GM23338 (cell line): ENCODE measurements at regions not wholly inside any gene's neighbourhood (a gene's known extent, or its start where the extent isn't known, plus 50 kb on each side); places are given as distances from the start of the nearest gene placed in this dataset.

Source experiments
- ATAC-seq: fragments of 200-7000 bp; cut with Tn5 transposase; 3 replicates; pipeline ENCODE4 v1.9.1; 2020
- DNase-seq: peaks from one replicate; pipeline ENCODE4 v3.0.0-alpha.2; 2015; ENCODE audit warnings: low spot score
- H2AFZ ChIP-seq: fragments of 200-600 bp; sonication (generic); 2 replicates; pipeline ENCODE4 v1.8.0; 2016; ENCODE audit warnings: antibody characterized with exemption, mild to moderate bottlenecking, moderate library complexity
- H3F3A ChIP-seq: fragments of 200-600 bp; sonication (generic); replicated peaks from 2 replicates; pipeline ENCODE4 v1.8.0; 2017; ENCODE audit warnings: antibody characterized with exemption, mixed run types, low read depth
- H3K27ac ChIP-seq: fragments of 200-600 bp; sonication (generic); 2 replicates; pipeline ENCODE4 v1.6.1; 2016; ENCODE audit warnings: low read depth
- H3K27me3 ChIP-seq: fragments of 200-600 bp; sonication (generic); 2 replicates; pipeline ENCODE4 v1.8.0; 2016; ENCODE audit warnings: mild to moderate bottlenecking, mixed run types, moderate library complexity; ENCODE audit not compliant: insufficient read depth
- H3K36me3 ChIP-seq: fragments of 200-600 bp; sonication (generic); 2 replicates; pipeline ENCODE4 v1.8.0; 2016; ENCODE audit warnings: mild to moderate bottlenecking; ENCODE audit not compliant: insufficient read depth
- H3K4me1 ChIP-seq: fragments of 200-600 bp; sonication (generic); 2 replicates; pipeline ENCODE4 v1.8.0; 2016; ENCODE audit warnings: mild to moderate bottlenecking, moderate library complexity; ENCODE audit not compliant: insufficient read depth
- H3K4me2 ChIP-seq: fragments of 200-600 bp; sonication (generic); 2 replicates; pipeline ENCODE4 v1.7.1; 2017; ENCODE audit warnings: mixed run types
- H3K4me3 ChIP-seq: fragments of 200-600 bp; sonication (generic); 2 replicates; pipeline ENCODE4 v1.6.1; 2016; ENCODE audit warnings: mixed run types
- H3K79me2 ChIP-seq: fragments of 200-600 bp; sonication (generic); replicated peaks from 2 replicates; pipeline ENCODE4 v1.8.0; 2017; ENCODE audit warnings: mild to moderate bottlenecking; ENCODE audit not compliant: insufficient read depth
- H3K9me2 ChIP-seq: fragments of 200-600 bp; sonication (generic); 2 replicates; pipeline ENCODE4 v1.8.0; 2017; ENCODE audit not compliant: insufficient read depth
- H4K20me1 ChIP-seq: fragments of 200-600 bp; sonication (generic); replicated peaks from 2 replicates; pipeline ENCODE4 v1.8.0; 2017; ENCODE audit warnings: mild to moderate bottlenecking; ENCODE audit not compliant: insufficient read depth
- H3K27ac Mint-ChIP-seq: 2 replicates; pipeline ENCODE4 v1.8.0; 2020; ENCODE audit warnings: inconsistent platforms, mild to moderate bottlenecking, moderate library complexity, mixed read lengths
- H3K27me3 Mint-ChIP-seq: 3 replicates; pipeline ENCODE4 v1.8.0; 2022; ENCODE audit warnings: low read depth, mild to moderate bottlenecking, moderate library complexity, mixed read lengths, inconsistent platforms; ENCODE audit not compliant: insufficient read depth, poor library complexity
- H3K36me3 Mint-ChIP-seq: 3 replicates; pipeline ENCODE4 v1.8.0; 2021; ENCODE audit warnings: low read depth, mild to moderate bottlenecking, inconsistent platforms, moderate library complexity, mixed read lengths
- H3K4me1 Mint-ChIP-seq: 3 replicates; pipeline ENCODE4 v1.8.0; 2020; ENCODE audit warnings: mild to moderate bottlenecking, inconsistent platforms, mixed read lengths
- H3K4me3 Mint-ChIP-seq: 3 replicates; pipeline ENCODE4 v1.8.0; 2021; ENCODE audit warnings: moderate library complexity, mild to moderate bottlenecking, inconsistent platforms, mixed read lengths
- H3K9me3 Mint-ChIP-seq: 3 replicates; pipeline ENCODE4 v1.8.0; 2020; ENCODE audit warnings: moderate library complexity, mild to moderate bottlenecking, inconsistent platforms, mixed read lengths
- CREB1 ChIP-seq: fragments of 250-450 bp; sonication (Bioruptor Pico); IDR thresholded peaks from 2 replicates; pipeline ENCODE4 v1.5.0; 2020; ENCODE audit warnings: low read depth, mild to moderate bottlenecking, moderate library complexity
- CTCF ChIP-seq, 2 experiments: fragments of 200-600 bp in 1 of 2; sonication (generic) in 1 of 2; conservative IDR thresholded peaks; 2 replicates each; pipeline versions ENCODE4 v1.5.1 to v1.6.1; 2016 to 2017; ENCODE audit warnings: antibody characterized with exemption in 2 of 2, low read depth in 2 of 2, mild to moderate bottlenecking in 2 of 2, moderate library complexity in 1 of 2
- ETS1 ChIP-seq: IDR thresholded peaks from 2 replicates; pipeline ENCODE4 v1.6.1; 2016; ENCODE audit warnings: antibody characterized with exemption
- EZH2 ChIP-seq: fragments of 200-600 bp; sonication (generic); IDR thresholded peaks from one replicate; pipeline ENCODE4 v1.8.0; 2017; ENCODE audit warnings: antibody characterized with exemption, mild to moderate bottlenecking, low read depth; ENCODE audit not compliant: unreplicated experiment
- EZH2phosphoT487 ChIP-seq: fragments of 200-600 bp; sonication (generic); IDR thresholded peaks from one replicate; pipeline ENCODE4 v1.8.1; 2018; ENCODE audit warnings: antibody characterized with exemption; ENCODE audit not compliant: unreplicated experiment
- JUNB ChIP-seq: IDR thresholded peaks from one replicate; pipeline ENCODE4 v1.6.1; 2016; ENCODE audit warnings: antibody characterized with exemption; ENCODE audit not compliant: unreplicated experiment
- NANOG ChIP-seq: IDR thresholded peaks from 2 replicates; pipeline ENCODE4 v1.6.1; 2016; ENCODE audit warnings: antibody characterized with exemption, borderline replicate concordance
- STAT1 ChIP-seq: IDR thresholded peaks from one replicate; pipeline ENCODE4 v1.6.1; 2016; ENCODE audit warnings: antibody characterized with exemption; ENCODE audit not compliant: unreplicated experiment
- ZNF114 ChIP-seq: fragments of 250-450 bp; sonication (Bioruptor Pico); IDR thresholded peaks from 2 replicates; pipeline ENCODE4 v1.5.0; 2020; ENCODE audit warnings: mild to moderate bottlenecking, moderate library complexity
- ZNF331 ChIP-seq: fragments of 250-450 bp; sonication (Bioruptor Pico); IDR thresholded peaks from 2 replicates; pipeline ENCODE4 v1.5.0; 2020; ENCODE audit warnings: low read depth, mild to moderate bottlenecking, moderate library complexity
- TF ChIP-seq, protein P1 (sequence below): fragments of 250-450 bp; sonication (Bioruptor Pico); IDR thresholded peaks from 2 replicates; pipeline ENCODE4 v1.5.0; 2020; ENCODE audit warnings: mild to moderate bottlenecking, moderate library complexity
- TF ChIP-seq, protein P2 (sequence below): IDR thresholded peaks from one replicate; pipeline ENCODE4 v1.6.1; 2018; ENCODE audit warnings: antibody characterized with exemption; ENCODE audit not compliant: unreplicated experiment

DNA sequence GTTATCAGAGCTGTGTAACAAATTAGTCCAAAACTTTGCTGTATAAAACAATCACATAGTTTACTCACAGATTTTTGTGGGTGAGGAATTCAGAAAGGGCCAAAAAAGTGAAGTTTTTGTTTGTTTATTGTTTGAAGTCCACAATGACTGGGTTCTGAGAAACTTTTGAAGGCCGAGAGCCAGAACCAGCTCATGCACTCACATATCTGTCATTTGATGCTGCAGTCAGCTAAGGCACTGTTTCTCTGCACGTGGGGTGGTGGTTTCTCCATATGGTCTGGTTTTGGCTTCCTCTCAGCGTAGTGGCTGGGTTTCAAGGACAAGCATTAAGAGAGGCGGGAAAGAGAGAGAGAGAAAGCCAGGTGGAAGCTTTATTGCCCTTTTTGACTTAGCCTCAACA is 131.8 kb downstream of the TWIST2 start:
- H3K79me2 ChIP-seq, result no peaks in the 10 kb centered on the region
- H3K36me3 Mint-ChIP-seq, result no peaks in the 10 kb centered on the region
- no peak for DNase-seq
- H3K4me1 Mint-ChIP-seq, result no peaks in the 10 kb centered on the region
- H3F3A ChIP-seq, result no peaks in the 10 kb centered on the region
- H3K27ac Mint-ChIP-seq, result no peak overlapping the region
- TF ChIP-seq ZNF331 (CRISPR knock-in tag) (no peak), EZH2phosphoT487 (no peak), ETS1 (no peak), EZH2 (no peak), NANOG (no peak), ZNF114 (CRISPR knock-in tag) (no peak), CREB1 (CRISPR knock-in tag) (no peak), STAT1 (no peak), CTCF (conservative IDR thresholded peaks at IDR 0.05; ENCODE audit: low read depth in 2 of 2) (no peak), JUNB (no peak)
- TF ChIP-seq, protein P1, sequence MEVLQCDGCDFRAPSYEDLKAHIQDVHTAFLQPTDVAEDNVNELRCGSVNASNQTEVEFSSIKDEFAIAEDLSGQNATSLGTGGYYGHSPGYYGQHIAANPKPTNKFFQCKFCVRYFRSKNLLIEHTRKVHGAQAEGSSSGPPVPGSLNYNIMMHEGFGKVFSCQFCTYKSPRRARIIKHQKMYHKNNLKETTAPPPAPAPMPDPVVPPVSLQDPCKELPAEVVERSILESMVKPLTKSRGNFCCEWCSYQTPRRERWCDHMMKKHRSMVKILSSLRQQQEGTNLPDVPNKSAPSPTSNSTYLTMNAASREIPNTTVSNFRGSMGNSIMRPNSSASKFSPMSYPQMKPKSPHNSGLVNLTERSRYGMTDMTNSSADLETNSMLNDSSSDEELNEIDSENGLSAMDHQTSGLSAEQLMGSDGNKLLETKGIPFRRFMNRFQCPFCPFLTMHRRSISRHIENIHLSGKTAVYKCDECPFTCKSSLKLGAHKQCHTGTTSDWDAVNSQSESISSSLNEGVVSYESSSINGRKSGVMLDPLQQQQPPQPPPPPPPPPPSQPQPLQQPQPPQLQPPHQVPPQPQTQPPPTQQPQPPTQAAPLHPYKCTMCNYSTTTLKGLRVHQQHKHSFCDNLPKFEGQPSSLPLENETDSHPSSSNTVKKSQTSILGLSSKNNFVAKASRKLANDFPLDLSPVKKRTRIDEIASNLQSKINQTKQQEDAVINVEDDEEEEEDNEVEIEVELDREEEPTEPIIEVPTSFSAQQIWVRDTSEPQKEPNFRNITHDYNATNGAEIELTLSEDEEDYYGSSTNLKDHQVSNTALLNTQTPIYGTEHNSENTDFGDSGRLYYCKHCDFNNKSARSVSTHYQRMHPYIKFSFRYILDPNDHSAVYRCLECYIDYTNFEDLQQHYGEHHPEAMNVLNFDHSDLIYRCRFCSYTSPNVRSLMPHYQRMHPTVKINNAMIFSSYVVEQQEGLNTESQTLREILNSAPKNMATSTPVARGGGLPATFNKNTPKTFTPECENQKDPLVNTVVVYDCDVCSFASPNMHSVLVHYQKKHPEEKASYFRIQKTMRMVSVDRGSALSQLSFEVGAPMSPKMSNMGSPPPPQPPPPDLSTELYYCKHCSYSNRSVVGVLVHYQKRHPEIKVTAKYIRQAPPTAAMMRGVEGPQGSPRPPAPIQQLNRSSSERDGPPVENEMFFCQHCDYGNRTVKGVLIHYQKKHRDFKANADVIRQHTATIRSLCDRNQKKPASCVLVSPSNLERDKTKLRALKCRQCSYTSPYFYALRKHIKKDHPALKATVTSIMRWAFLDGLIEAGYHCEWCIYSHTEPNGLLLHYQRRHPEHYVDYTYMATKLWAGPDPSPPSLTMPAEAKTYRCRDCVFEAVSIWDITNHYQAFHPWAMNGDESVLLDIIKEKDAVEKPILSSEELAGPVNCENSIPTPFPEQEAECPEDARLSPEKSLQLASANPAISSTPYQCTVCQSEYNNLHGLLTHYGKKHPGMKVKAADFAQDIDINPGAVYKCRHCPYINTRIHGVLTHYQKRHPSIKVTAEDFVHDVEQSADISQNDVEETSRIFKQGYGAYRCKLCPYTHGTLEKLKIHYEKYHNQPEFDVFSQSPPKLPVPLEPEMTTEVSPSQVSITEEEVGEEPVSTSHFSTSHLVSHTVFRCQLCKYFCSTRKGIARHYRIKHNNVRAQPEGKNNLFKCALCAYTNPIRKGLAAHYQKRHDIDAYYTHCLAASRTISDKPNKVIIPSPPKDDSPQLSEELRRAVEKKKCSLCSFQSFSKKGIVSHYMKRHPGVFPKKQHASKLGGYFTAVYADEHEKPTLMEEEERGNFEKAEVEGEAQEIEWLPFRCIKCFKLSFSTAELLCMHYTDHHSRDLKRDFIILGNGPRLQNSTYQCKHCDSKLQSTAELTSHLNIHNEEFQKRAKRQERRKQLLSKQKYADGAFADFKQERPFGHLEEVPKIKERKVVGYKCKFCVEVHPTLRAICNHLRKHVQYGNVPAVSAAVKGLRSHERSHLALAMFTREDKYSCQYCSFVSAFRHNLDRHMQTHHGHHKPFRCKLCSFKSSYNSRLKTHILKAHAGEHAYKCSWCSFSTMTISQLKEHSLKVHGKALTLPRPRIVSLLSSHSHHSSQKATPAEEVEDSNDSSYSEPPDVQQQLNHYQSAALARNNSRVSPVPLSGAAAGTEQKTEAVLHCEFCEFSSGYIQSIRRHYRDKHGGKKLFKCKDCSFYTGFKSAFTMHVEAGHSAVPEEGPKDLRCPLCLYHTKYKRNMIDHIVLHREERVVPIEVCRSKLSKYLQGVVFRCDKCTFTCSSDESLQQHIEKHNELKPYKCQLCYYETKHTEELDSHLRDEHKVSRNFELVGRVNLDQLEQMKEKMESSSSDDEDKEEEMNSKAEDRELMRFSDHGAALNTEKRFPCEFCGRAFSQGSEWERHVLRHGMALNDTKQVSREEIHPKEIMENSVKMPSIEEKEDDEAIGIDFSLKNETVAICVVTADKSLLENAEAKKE (CRISPR knock-in tag), result no peak
- TF ChIP-seq, protein P2, sequence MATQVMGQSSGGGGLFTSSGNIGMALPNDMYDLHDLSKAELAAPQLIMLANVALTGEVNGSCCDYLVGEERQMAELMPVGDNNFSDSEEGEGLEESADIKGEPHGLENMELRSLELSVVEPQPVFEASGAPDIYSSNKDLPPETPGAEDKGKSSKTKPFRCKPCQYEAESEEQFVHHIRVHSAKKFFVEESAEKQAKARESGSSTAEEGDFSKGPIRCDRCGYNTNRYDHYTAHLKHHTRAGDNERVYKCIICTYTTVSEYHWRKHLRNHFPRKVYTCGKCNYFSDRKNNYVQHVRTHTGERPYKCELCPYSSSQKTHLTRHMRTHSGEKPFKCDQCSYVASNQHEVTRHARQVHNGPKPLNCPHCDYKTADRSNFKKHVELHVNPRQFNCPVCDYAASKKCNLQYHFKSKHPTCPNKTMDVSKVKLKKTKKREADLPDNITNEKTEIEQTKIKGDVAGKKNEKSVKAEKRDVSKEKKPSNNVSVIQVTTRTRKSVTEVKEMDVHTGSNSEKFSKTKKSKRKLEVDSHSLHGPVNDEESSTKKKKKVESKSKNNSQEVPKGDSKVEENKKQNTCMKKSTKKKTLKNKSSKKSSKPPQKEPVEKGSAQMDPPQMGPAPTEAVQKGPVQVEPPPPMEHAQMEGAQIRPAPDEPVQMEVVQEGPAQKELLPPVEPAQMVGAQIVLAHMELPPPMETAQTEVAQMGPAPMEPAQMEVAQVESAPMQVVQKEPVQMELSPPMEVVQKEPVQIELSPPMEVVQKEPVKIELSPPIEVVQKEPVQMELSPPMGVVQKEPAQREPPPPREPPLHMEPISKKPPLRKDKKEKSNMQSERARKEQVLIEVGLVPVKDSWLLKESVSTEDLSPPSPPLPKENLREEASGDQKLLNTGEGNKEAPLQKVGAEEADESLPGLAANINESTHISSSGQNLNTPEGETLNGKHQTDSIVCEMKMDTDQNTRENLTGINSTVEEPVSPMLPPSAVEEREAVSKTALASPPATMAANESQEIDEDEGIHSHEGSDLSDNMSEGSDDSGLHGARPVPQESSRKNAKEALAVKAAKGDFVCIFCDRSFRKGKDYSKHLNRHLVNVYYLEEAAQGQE, result no peak
- H3K4me1 ChIP-seq, result no peaks in the 10 kb centered on the region
- H3K4me2 ChIP-seq, result no peak overlapping the region
- no peaks in the 10 kb centered on the region for H3K27me3 ChIP-seq
- no peak overlapping the region for H3K27ac ChIP-seq
- no peaks in the 10 kb centered on the region; the same call in 1 of the 2 replicates for H3K9me2 ChIP-seq
- H4K20me1 ChIP-seq, result no peaks in the 10 kb centered on the region
- H3K27me3 Mint-ChIP-seq, result no peaks in the 10 kb centered on the region
- no peak for ATAC-seq
- H2AFZ ChIP-seq, result no peak overlapping the region
- H3K4me3 Mint-ChIP-seq, result no peak overlapping the region
- peaks cover 9% of the 10 kb centered on the region for H3K9me3 Mint-ChIP-seq
- no peak overlapping the region for H3K4me3 ChIP-seq
- no peaks in the 10 kb centered on the region for H3K36me3 ChIP-seq
